Upper lobe of right lung (tissue), 1 donor: ENCODE measurements at regions not wholly inside any gene's neighbourhood (a gene's known extent, or its start where the extent isn't known, plus 50 kb on each side); places are given as distances from the start of the nearest gene placed in this dataset.

Source experiments
- ATAC-seq: fragments of 200-7000 bp; cut with Tn5 transposase; one replicate; pipeline ENCODE4 v1.9.1; 2020; ENCODE audit warnings: mild to moderate bottlenecking, moderate library complexity
- DNase-seq: peaks from one replicate; pipeline ENCODE4 v3.0.0-alpha.2; 2020
- H3K27ac ChIP-seq: fragments of 200-600 bp; one replicate; pipeline ENCODE4 v1.8.0; 2022
- H3K27me3 ChIP-seq: fragments of 200-600 bp; one replicate; pipeline ENCODE4 v1.8.0; 2022; ENCODE audit warnings: mild to moderate bottlenecking
- H3K36me3 ChIP-seq: fragments of 200-600 bp; one replicate; pipeline ENCODE4 v1.8.0; 2022
- H3K4me1 ChIP-seq: fragments of 200-600 bp; one replicate; pipeline ENCODE4 v1.8.0; 2022
- H3K4me3 ChIP-seq: fragments of 200-600 bp; one replicate; pipeline ENCODE4 v1.8.0; 2022; ENCODE audit warnings: mild to moderate bottlenecking
- H3K9me3 ChIP-seq: fragments of 200-600 bp; one replicate; pipeline ENCODE4 v1.8.0; 2022
- CTCF ChIP-seq: fragments of 200-600 bp; IDR thresholded peaks from one replicate; pipeline ENCODE4 v1.8.0; 2022; ENCODE audit warnings: antibody characterized with exemption
- intact Hi-C: fragments of 100-400 bp; cut with DNase I; formaldehyde crosslinking; loops from one replicate; pipeline ENCODE4 v1.11.0; 2022
- donor health status: DM: no; HTN: yes; CAD: no; lungs with severe emphysema.

GRCh38 chr6:84489598-84489997 lies 262.2 kb upstream of the CEP162 start:
- ATAC-seq (no peak), DNase-seq (no peak)
- Histone ChIP-seq H3K4me1 (no peaks in the 10 kb centered on the region), H3K9me3 (no peaks in the 10 kb centered on the region), H3K27ac (no peak overlapping the region), H3K4me3 (no peak overlapping the region), H3K27me3 (no peaks in the 10 kb centered on the region), H3K36me3 (no peaks in the 10 kb centered on the region)
- intact Hi-C loops: no loop called here
- no peak for TF ChIP-seq CTCF

- no peaks in the 10 kb centered on the region for H3K4me1 ChIP-seq
- no peaks in the 10 kb centered on the region for H3K9me3 ChIP-seq
- no peak for ATAC-seq
- H3K27me3 ChIP-seq: no peaks in the 10 kb centered on the region
- no peak for DNase-seq
- H3K4me3 ChIP-seq: no peak overlapping the region
- intact Hi-C loops: no loop called here
- no peak for TF ChIP-seq CTCF
- H3K27ac ChIP-seq: no peak overlapping the region
- no peaks in the 10 kb centered on the region for H3K36me3 ChIP-seq
Measured at GRCh38 chr6:84486526-84486925, 259.1 kb upstream of the CEP162 start.

- no peaks in the 10 kb centered on the region for H3K4me1 ChIP-seq
- no peak overlapping the region for H3K27ac ChIP-seq
- TF ChIP-seq CTCF: no peak
- no peak for ATAC-seq
- no peak overlapping the region for H3K4me3 ChIP-seq
- intact Hi-C loops: no loop called here
- no peak for DNase-seq
- no peaks in the 10 kb centered on the region for H3K36me3 ChIP-seq
- H3K27me3 ChIP-seq: no peaks in the 10 kb centered on the region
- H3K9me3 ChIP-seq: no peaks in the 10 kb centered on the region
Measured at GRCh38 chr6:84469144-84469543, 241.7 kb upstream of the CEP162 start.

- H3K27ac ChIP-seq: no peak overlapping the region
Measured at GRCh38 chr6:84467296-84467695, 239.9 kb upstream of the CEP162 start.

GRCh38 chr6:84466511-84466910 lies 239.1 kb upstream of the CEP162 start:
- no peak for ATAC-seq
- DNase-seq: no peak

More at GRCh38 chr6:84467296-84467695, 239.9 kb upstream of the CEP162 start:
- no peaks in the 10 kb centered on the region for H3K36me3 ChIP-seq
- no peaks in the 10 kb centered on the region for H3K4me1 ChIP-seq
- H3K4me3 ChIP-seq: no peak overlapping the region
- DNase-seq: no peak
- intact Hi-C loops: no loop called here
- TF ChIP-seq CTCF: no peak
- no peaks in the 10 kb centered on the region for H3K9me3 ChIP-seq
- no peaks in the 10 kb centered on the region for H3K27me3 ChIP-seq
- ATAC-seq: no peak

More at GRCh38 chr6:84466511-84466910, 239.1 kb upstream of the CEP162 start:
- TF ChIP-seq CTCF: no peak
- H3K4me1 ChIP-seq: no peaks in the 10 kb centered on the region
- no peaks in the 10 kb centered on the region for H3K27me3 ChIP-seq
- intact Hi-C loops: no loop called here
- H3K27ac ChIP-seq: no peak overlapping the region
- no peaks in the 10 kb centered on the region for H3K9me3 ChIP-seq
- no peaks in the 10 kb centered on the region for H3K36me3 ChIP-seq
- no peak overlapping the region for H3K4me3 ChIP-seq
